HG02623 (cell line): ENCODE measurements at regions not wholly inside any gene's neighbourhood (a gene's known extent, or its start where the extent isn't known, plus 50 kb on each side); places are given as distances from the start of the nearest gene placed in this dataset.
A peak's percentile ranks its signal among the peaks of the same experiment; 100 is the strongest.

Experiments
- ATAC-seq: cut with Tn5 transposase; IDR thresholded peaks from one replicate; pipeline ENCODE4 v1.9.1; 2021; ENCODE audit warnings: moderate library complexity; ENCODE audit not compliant: unreplicated experiment

- no peak for ATAC-seq
Observed at GRCh38 chr5:148912714-148913398, 86.4 kb downstream of the ADRB2 start.

GRCh38 chr5:148913493-148913892 lies 87.1 kb downstream of the ADRB2 start:
- no peak for ATAC-seq

- no peak for ATAC-seq
Observed at GRCh38 chr5:148913985-148914431, 87.6 kb downstream of the ADRB2 start.

GRCh38 chr5:148915224-148915817 lies 88.9 kb downstream of the ADRB2 start:
- no peak for ATAC-seq

GRCh38 chr5:148920646-148921288 lies 94.4 kb downstream of the ADRB2 start:
- ATAC-seq, result no peak

- no peak for ATAC-seq
Observed at GRCh38 chr5:148921350-148921749, 94.9 kb downstream of the ADRB2 start.

GRCh38 chr5:148922606-148923005 lies 96.2 kb downstream of the ADRB2 start:
- ATAC-seq, result peak; percentile 88

GRCh38 chr5:148923023-148923422 lies 96.6 kb downstream of the ADRB2 start:
- no peak for ATAC-seq

GRCh38 chr5:148924817-148925216 lies 98.4 kb downstream of the ADRB2 start:
- ATAC-seq, result no peak

GRCh38 chr5:148926207-148926606 lies 99.8 kb downstream of the ADRB2 start:
- ATAC-seq, result no peak

- no peak for ATAC-seq
Observed at GRCh38 chr5:148927307-148927946, 101.0 kb downstream of the ADRB2 start.

- no peak for ATAC-seq
Observed at GRCh38 chr5:148928141-148928540, 101.7 kb downstream of the ADRB2 start.

- ATAC-seq, result no peak
Observed at GRCh38 chr5:148931453-148932057, 105.1 kb downstream of the ADRB2 start.

- no peak for ATAC-seq
Observed at GRCh38 chr5:148932355-148932935, 106.0 kb downstream of the ADRB2 start.

GRCh38 chr5:148933903-148934432 lies 107.6 kb downstream of the ADRB2 start:
- ATAC-seq, result no peak

- ATAC-seq, result no peak
Observed at GRCh38 chr5:148934895-148935400, 108.5 kb downstream of the ADRB2 start.

- ATAC-seq, result no peak
Observed at GRCh38 chr5:148937239-148937638, 110.8 kb downstream of the ADRB2 start.

GRCh38 chr5:148937830-148938521 lies 111.6 kb downstream of the ADRB2 start:
- ATAC-seq, result no peak

GRCh38 chr5:148938522-148938882 lies 112.1 kb downstream of the ADRB2 start:
- no peak for ATAC-seq

GRCh38 chr5:148939676-148940075 lies 113.3 kb downstream of the ADRB2 start:
- ATAC-seq, result no peak
